HFF-Myc (cell line): ENCODE measurements at regions not wholly inside any gene's neighbourhood (a gene's known extent, or its start where the extent isn't known, plus 50 kb on each side); places are given as distances from the start of the nearest gene placed in this dataset.

Experiments
- DNase-seq: peaks from one replicate; pipeline ENCODE4 v3.0.0-alpha.2; 2011; ENCODE audit warnings: low read depth; ENCODE audit errors: extremely low read depth
- H3K4me3 ChIP-seq: replicated peaks from 2 replicates; pipeline ENCODE4 v1.5.1; 2011; ENCODE audit warnings: low read depth, mild to moderate bottlenecking, control low read depth, low read length
- CTCF ChIP-seq: IDR thresholded peaks from 2 replicates; pipeline ENCODE4 v1.5.1; 2012; ENCODE audit warnings: mild to moderate bottlenecking, low read depth, low read length, control low read depth; ENCODE audit errors: missing control alignments

DNA sequence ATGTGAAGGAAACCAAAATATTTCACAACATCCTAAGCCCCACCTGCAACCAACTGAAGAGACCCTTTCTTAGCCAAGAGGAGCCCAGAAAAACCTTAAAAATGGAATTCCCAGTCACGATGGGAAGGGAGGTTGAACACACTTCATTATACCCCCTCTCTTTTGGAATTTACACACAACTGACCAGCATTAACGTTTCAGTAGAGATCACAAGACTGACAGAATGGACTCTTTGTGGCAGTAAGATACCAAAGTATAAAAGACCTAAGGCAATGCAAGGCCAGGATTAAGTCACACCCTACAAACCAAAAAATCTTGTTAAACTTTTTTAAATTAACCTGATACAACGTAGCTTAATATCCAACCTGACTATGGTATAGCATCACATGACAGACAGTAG, 190.9 kb downstream of the OTOR start:
- DNase-seq = no peak
- H3K4me3 ChIP-seq = no peak overlapping the region
- TF ChIP-seq CTCF = no peak

GRCh38 chr20:16940701-16941100, 192.5 kb downstream of the OTOR start:
- DNase-seq = no peak
- H3K4me3 ChIP-seq = no peak overlapping the region
- TF ChIP-seq CTCF = no peak

DNA sequence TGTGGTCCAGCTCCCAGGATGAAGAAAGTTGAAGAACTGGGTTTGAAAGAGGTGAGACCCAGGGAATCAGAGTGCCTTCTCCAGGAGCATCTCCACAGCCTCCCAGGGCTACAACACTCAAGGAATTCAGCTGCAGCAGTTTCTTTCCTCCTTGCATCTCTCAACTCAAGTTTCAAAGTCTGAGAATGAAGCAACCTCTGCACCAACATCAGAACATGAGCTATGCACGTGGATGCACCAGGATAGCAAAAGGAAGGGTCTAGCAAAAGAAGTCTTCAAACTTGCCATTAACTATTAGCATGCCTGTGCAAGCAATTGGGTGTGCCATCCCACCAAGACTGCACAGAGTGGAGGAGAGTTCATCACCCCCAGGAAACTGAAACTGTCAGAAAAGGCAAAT, 193.9 kb downstream of the OTOR start:
- DNase-seq = no peak
- no peak for TF ChIP-seq CTCF
- H3K4me3 ChIP-seq = no peak overlapping the region

GRCh38 chr20:16942756-16943155, 194.6 kb downstream of the OTOR start:
- no peak for DNase-seq
- TF ChIP-seq CTCF = no peak
- no peak overlapping the region for H3K4me3 ChIP-seq

DNA sequence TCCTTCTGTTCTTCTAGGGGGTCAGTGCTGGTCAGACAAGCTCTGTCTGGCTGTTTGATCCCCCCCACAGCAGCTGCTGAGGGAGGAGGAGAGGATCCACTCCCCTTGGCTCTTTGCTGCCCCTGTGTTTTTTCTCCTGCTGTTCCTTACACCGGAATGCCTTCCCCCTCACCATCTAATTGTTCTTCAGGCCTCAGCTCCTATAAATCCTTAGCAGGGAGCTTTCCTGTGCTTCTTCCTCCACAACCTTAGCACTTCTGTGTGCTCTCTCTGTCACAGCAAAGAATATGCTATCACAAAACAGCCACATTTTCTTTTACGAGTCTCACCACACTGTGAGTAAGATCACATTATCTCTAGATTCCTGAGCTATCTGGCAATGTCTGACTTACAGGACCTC, 196.6 kb downstream of the OTOR start:
- no peak for TF ChIP-seq CTCF
- DNase-seq = no peak
- no peak overlapping the region for H3K4me3 ChIP-seq

GRCh38 chr20:16945619-16946018, 197.5 kb downstream of the OTOR start:
- DNase-seq = no peak
- no peak overlapping the region for H3K4me3 ChIP-seq
- no peak for TF ChIP-seq CTCF

DNA sequence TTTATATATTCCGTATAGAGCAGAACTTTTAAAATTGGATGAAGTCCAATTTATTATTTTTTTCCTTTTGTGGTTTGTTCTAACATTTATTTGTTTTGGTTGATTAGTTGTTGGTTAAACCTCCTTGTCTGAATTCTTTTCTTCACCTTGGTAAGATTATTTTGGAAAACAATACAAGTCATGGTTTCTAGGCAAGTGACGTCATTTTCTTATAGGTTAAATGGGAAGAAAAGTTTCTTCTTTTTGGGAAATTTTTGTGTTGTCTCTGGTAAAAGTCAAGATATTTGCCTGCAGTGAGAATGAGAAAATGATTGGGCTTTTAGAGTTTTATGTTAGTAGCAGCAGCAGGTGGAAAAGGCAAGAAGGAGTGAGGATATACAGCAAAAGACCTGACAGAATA, 197.9 kb downstream of the OTOR start:
- no peak for TF ChIP-seq CTCF
- no peak for DNase-seq
- no peak overlapping the region for H3K4me3 ChIP-seq
